Activated CD8-positive, alpha-beta memory T cell treated with anti-CD3 and anti-CD28 coated beads for 48 hours (primary cell): ENCODE measurements at regions not wholly inside any gene's neighbourhood (a gene's known extent, or its start where the extent isn't known, plus 50 kb on each side); places are given as distances from the start of the nearest gene placed in this dataset.

Source experiments
- DNase-seq, 3 experiments: peaks; one replicate each; pipeline ENCODE4 v3.0.0-alpha.2; 2020; ENCODE audit warnings: low read depth in 2 of 3, low spot score in 2 of 3

DNA sequence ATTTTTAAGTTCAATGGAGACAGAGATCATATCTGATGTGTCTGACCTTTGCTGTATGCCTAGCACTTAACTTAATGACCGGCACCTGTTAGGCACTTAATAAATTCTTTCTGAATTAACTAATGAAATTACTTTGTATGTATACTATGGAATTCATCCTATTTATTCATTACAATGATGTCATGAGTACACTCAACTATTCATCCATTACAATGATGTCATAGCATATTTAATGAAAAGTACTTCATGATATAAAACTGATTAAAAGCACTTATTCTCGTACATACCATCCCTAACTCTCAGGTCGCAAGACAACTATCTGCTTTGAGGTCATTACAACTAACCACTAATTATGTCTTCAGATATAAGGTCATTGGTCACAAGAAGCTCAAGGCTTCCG, 1131.6 kb downstream of the DTWD2 start:
- no peak for DNase-seq

- no peak for DNase-seq
Measured at GRCh38 chr5:117837786-117838185, 1150.6 kb downstream of the DTWD2 start.

- no peak for DNase-seq
Measured at GRCh38 chr5:117833691-117834090, 1154.7 kb downstream of the DTWD2 start.

- DNase-seq, result no peak
Measured at GRCh38 chr5:117829646-117830045, 1158.7 kb downstream of the DTWD2 start.

GRCh38 chr5:117813850-117814249, 1174.5 kb downstream of the DTWD2 start:
- DNase-seq, result no peak

- no peak for DNase-seq
Measured at GRCh38 chr5:117812861-117813260, 1175.5 kb downstream of the DTWD2 start.

DNA sequence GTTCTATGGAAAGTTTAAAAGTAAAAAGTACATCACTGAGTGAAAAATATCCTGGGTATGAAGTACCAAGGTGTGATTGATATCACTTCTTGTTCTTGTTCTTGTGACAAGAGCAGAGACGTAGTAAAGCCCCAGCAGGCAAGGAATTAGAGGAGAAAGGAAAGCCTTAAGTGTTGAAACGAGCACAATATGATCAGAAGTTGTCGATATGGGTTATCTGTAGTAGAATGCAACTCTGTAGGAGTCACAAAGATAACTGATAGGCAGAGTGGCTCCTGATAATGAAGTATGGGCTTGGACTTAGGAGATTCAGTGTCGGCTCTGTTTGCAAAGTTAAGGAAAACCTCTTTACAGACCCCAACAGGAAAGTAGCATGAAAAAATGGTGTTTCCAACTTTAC, 1179.1 kb downstream of the DTWD2 start:
- no peak for DNase-seq

- DNase-seq, result no peak
Measured at GRCh38 chr5:117805058-117805457, 1183.3 kb downstream of the DTWD2 start.

- no peak for DNase-seq
Measured at GRCh38 chr5:117803533-117803932, 1184.8 kb downstream of the DTWD2 start.

DNA sequence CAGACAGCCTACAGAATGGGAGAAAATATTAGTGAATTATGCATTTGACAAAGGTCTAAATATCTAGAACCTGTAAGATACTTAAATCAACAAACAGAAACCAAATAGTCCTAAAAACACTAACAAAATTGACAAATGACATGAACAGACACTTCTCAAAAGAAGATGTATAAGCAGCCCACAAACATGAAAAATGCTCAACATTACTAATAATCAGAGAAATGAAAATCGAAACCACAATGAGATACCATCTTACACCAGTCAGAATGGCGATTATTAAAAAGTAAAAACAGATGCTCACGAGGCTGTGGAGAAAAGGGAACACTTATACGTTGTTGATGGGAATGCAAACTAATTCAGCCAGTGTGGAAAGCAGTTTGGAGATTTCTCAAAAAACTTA, 1186.8 kb downstream of the DTWD2 start:
- no peak for DNase-seq

DNA sequence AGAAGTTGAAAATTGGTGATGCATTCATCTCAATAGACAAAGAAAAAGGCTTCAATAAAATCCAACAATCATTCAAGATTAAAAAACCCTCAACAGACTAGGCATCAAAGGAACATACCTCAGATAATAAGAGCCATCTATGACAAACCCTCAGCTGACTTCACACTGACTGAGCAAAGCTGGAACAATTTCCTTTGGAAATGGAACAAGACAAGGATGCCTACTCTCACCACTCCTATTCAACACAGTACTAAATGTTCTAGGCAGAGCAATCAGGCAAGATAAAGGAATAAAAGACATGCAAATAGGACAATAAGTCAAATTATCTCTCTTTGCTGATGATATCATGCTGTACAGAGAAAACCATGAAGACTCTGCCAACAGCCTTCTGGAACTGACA, 1188.1 kb downstream of the DTWD2 start:
- DNase-seq, result no peak

GRCh38 chr5:117794847-117795246, 1193.5 kb downstream of the DTWD2 start:
- DNase-seq, result no peak

- DNase-seq, result no peak
Measured at GRCh38 chr5:117793963-117794362, 1194.4 kb downstream of the DTWD2 start.

DNA sequence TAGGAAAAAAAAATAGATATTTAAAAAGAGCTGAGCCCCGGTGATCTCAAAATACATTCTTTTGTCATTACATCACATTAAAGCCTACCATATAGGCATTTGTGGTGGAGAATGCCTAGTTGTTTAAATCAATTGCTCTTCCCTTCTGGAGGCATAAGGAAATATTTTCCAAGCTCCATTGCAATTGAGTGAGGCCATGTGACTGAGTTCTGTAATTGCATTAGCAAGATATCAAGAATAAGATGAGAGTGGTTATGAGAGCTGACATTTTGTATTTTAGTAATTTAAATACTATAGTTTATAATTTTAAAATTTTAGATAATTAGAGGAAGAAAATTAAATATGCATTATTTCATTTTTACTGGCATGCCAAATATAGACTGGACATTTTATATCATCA, 1195.9 kb downstream of the DTWD2 start:
- DNase-seq, result no peak

GRCh38 chr5:117788596-117788995, 1199.8 kb downstream of the DTWD2 start:
- DNase-seq, result no peak

DNA sequence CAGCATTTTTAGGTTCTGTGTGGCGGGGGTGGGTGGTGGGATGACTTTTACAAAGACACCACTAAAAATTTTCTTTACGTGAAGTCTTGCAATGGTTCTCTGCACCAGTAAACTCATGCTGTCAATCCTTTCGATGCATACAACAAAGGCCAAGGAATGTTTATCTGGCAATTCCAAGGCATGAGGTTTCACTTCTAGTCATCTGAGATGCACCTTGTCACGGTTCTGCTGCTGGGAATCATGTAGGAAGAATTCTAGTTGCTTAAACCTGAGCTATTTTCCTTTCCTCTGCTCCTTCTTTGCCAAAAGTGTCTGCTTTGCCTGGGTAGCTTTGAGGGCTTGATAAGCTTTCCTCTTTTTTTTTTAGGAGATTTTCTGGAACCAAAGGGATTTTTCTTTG, 1204.5 kb upstream of the SEMA6A start:
- DNase-seq, result no peak

- no peak for DNase-seq
Measured at GRCh38 chr5:117776977-117777376, 1202.4 kb upstream of the SEMA6A start.

GRCh38 chr5:117769877-117770276, 1195.3 kb upstream of the SEMA6A start:
- DNase-seq, result no peak

- no peak for DNase-seq
Measured at GRCh38 chr5:117763271-117763670, 1188.6 kb upstream of the SEMA6A start.

GRCh38 chr5:117761186-117761585, 1186.6 kb upstream of the SEMA6A start:
- no peak for DNase-seq

DNA sequence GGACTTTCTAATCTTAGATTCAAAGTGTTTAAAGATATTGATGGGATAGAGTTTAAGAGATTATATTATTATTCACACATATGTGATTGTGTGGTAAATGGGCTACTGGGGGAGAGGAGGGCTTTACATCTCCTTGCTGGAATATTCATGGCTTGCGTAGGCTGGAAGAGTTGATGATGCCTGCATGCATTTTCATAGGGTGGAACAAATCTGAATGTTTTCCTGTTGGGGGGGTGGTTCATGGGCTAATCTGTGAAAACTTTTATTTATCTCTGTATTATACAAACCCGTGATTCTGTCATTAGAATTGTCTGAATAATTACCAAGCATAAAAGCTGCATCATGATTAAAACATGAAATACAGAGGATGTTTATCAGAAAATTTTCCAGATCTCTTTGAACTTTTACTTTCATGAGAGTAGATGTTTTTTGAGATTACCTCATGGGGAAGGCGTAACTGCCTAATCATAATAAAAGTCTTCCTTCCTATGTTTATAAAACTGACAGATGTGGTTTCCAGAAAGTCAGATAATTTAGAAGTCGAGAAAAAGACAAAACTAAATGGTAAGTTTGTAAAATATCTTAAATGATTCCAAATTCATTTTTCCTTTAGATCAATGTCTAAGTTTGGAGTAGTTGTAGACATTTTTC, 1185.4 kb upstream of the SEMA6A start:
- no peak for DNase-seq

DNA sequence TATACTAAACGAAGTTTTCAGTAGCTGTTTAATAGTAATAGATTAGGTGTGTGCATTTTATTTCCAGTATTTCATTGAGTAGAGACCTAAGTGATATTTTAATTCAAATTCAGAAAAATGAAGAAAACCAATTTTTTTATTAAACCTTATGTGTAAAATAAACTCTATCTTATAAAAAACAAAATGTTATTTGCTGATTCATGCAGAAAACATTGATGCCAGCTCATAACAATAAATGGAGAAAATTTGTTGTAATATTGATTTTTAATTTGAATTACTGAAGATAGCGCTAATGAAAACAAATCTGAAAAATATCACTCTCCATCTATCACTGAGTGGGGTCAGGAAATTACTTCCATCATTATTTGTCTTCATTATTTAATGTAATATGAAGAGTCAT, 1177.8 kb upstream of the SEMA6A start:
- no peak for DNase-seq

GRCh38 chr5:117748336-117748735, 1173.7 kb upstream of the SEMA6A start:
- DNase-seq, result no peak

DNA sequence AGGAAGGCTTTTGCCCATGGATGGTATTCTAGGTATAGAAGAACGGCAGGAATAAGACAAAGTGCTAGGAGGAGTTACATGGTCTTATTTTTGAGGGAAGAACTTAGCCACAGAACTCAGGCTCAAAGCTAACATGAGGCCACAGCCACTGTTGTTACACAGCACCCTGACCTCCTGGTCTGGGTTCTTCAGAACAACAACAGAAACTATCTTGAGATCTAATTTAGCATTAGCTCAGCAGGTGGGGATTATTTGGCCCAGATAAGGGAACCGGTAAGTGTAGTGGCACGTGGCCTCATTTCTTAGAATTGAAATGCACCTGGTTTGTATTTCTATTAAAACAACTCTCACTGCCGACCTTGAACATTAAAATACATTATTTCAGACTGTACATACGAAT, 1168.7 kb upstream of the SEMA6A start:
- no peak for DNase-seq
